ENCODE measurements at regions not wholly inside any gene's neighbourhood (a gene's known extent, or its start where the extent isn't known, plus 50 kb on each side); places are given as distances from the start of the nearest gene placed in this dataset.
A peak's percentile ranks its signal among the peaks of the same experiment; 100 is the strongest.

GRCh38 chr2:75311993-75312392, 112.7 kb upstream of the TACR1 start:
- Histone ChIP-seq H3K79me2 (ENCODE audit: low read depth) (no peaks in the 10 kb centered on the region), H3F3A (ENCODE audit: insufficient read depth, low read depth) (peaks cover 4% of the 10 kb centered on the region; the same call in 1 of the 2 replicates), H2AFZ (no peak overlapping the region), H3K27me3 (ENCODE audit: insufficient read depth, low read depth) (no peaks in the 10 kb centered on the region), H3K4me3 (no peak overlapping the region), H3K27ac (no peak overlapping the region), H3K4me2 (no peak overlapping the region), H4K20me1 (ENCODE audit: insufficient read depth) (no peaks in the 10 kb centered on the region), H3K4me1 (replicated peaks; ENCODE audit: insufficient read depth) (0 out of 2 replicates have a peak, but pooled peaks cover 5% of the 10 kb centered on the region), H3K9me3 (ENCODE audit: insufficient read depth, low read depth) (no peaks in the 10 kb centered on the region), H3K36me3 (ENCODE audit: low read depth) (no peaks in the 10 kb centered on the region), H3K9me2 (ENCODE audit: insufficient read depth) (no peaks in the 10 kb centered on the region; the same call in 1 of the 2 replicates)
- no peak for DNase-seq
- BruUV-seq (replicated peaks): no TSS peak
- ChIA-PET CTCF (no interaction called here), POLR2A (ENCODE audit: unreplicated experiment) (no interaction called here)
- intact Hi-C loops (cut with micrococcal nuclease; ENCODE audit: unreplicated experiment): no loop called here
- TF ChIP-seq CTCF (conservative IDR thresholded peaks at IDR 0.05) (no peak), EZH2 (IDR thresholded peaks at IDR 0.05; ENCODE audit: low read depth) (no peak)

- Histone ChIP-seq H4K20me1 (ENCODE audit: insufficient read depth) (no peaks in the 10 kb centered on the region), H3K79me2 (ENCODE audit: low read depth) (no peaks in the 10 kb centered on the region), H3K4me1 (replicated peaks; ENCODE audit: insufficient read depth) (0 out of 2 replicates have a peak, but pooled peaks cover 5% of the 10 kb centered on the region), H3K9me3 (ENCODE audit: insufficient read depth, low read depth) (no peaks in the 10 kb centered on the region), H3K4me2 (no peak overlapping the region), H3K36me3 (ENCODE audit: low read depth) (no peaks in the 10 kb centered on the region), H3K27me3 (ENCODE audit: insufficient read depth, low read depth) (no peaks in the 10 kb centered on the region), H3F3A (ENCODE audit: insufficient read depth, low read depth) (peaks cover 4% of the 10 kb centered on the region; the same call in 1 of the 2 replicates), H3K9me2 (ENCODE audit: insufficient read depth) (no peaks in the 10 kb centered on the region; the same call in 1 of the 2 replicates), H3K4me3 (no peak overlapping the region), H2AFZ (no peak overlapping the region), H3K27ac (no peak overlapping the region)
- POLR2A ChIA-PET (ENCODE audit: unreplicated experiment): no interaction called here
- no peak for DNase-seq
- no TSS peak for BruUV-seq (replicated peaks)
- intact Hi-C loops (cut with micrococcal nuclease; ENCODE audit: unreplicated experiment): no loop called here
- CTCF ChIA-PET: no interaction called here
- TF ChIP-seq CTCF (conservative IDR thresholded peaks at IDR 0.05) (no peak), EZH2 (IDR thresholded peaks at IDR 0.05; ENCODE audit: low read depth) (no peak)
Measured at GRCh38 chr2:75311521-75311920, 112.2 kb upstream of the TACR1 start.

- Histone ChIP-seq H3K9me2 (ENCODE audit: insufficient read depth) (no peaks in the 10 kb centered on the region; the same call in 1 of the 2 replicates), H3K4me3 (no peak overlapping the region), H3K4me2 (peak overlapping the region; percentile 43), H3K9me3 (ENCODE audit: insufficient read depth, low read depth) (no peaks in the 10 kb centered on the region), H3K4me1 (replicated peaks; ENCODE audit: insufficient read depth) (0 out of 2 replicates have a peak, but pooled peaks cover 5% of the 10 kb centered on the region), H3K27me3 (ENCODE audit: insufficient read depth, low read depth) (no peaks in the 10 kb centered on the region), H3K79me2 (ENCODE audit: low read depth) (no peaks in the 10 kb centered on the region), H3F3A (ENCODE audit: insufficient read depth, low read depth) (peaks cover 4% of the 10 kb centered on the region; the same call in 1 of the 2 replicates), H2AFZ (peak overlapping the region; percentile 41; the same call in 1 of the 2 replicates), H3K27ac (no peak overlapping the region), H4K20me1 (ENCODE audit: insufficient read depth) (no peaks in the 10 kb centered on the region), H3K36me3 (ENCODE audit: low read depth) (no peaks in the 10 kb centered on the region)
- intact Hi-C loops (cut with micrococcal nuclease; ENCODE audit: unreplicated experiment): no loop called here
- no peak for TF ChIP-seq CTCF (conservative IDR thresholded peaks at IDR 0.05)
- no peak for TF ChIP-seq EZH2 (IDR thresholded peaks at IDR 0.05; ENCODE audit: low read depth)
- no TSS peak for BruUV-seq (replicated peaks)
- POLR2A ChIA-PET (ENCODE audit: unreplicated experiment): no interaction called here
- peak in 1 of 2 experiments; percentile 1 for DNase-seq
- CTCF ChIA-PET: interaction anchor here (0.6 kb wide), 1 partner anchor 25 kb away, joined by 11 read pairs; no protein-coding TSS in a partner anchor
Measured at GRCh38 chr2:75310876-75311275, 111.6 kb upstream of the TACR1 start.

Measured in PC-9 (cell line).